ENCODE measurements at regions not wholly inside any gene's neighbourhood (a gene's known extent, or its start where the extent isn't known, plus 50 kb on each side); places are given as distances from the start of the nearest gene placed in this dataset.

DNA sequence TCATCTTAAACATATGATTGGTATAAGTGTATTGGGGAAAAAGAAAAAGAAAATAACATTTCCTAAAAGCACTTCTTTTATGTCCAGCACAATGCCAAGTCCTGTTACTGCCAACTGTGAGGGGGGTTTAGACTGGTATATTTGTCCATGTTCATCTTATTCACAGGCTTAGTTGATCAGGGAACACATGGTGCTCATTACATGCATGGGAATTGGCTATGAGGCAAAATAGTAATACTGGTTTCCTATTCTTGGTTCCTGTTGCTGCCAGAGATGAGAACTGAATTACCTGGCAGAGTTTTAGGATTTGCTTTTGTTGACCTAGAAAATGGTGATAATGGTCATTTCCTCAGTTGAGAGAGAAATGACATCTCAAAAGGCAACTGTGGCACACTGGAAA, 398.8 kb downstream of the DUSP10 start:
- Histone ChIP-seq H3K27ac (no peak overlapping the region), H3K4me1 (ENCODE audit: insufficient read depth) (no peaks in the 10 kb centered on the region), H3K27me3 (no peaks in the 10 kb centered on the region), H3K4me3 (no peak overlapping the region), H3K9me3 (no peaks in the 10 kb centered on the region), H3K36me3 (no peaks in the 10 kb centered on the region)
- DNase-seq, result no peak
- intact Hi-C loops (cut with DNase I), result no loop called here
- TF ChIP-seq CTCF (IDR thresholded peaks at IDR 0.05), result no peak
- no peak for TF ChIP-seq EP300 (IDR thresholded peaks at IDR 0.05)
- TF ChIP-seq POLR2A (IDR thresholded peaks at IDR 0.05), result no peak

GRCh38 chr1:221343607-221344006, 398.3 kb downstream of the DUSP10 start:
- Histone ChIP-seq H3K27ac (no peak overlapping the region), H3K4me1 (ENCODE audit: insufficient read depth) (no peaks in the 10 kb centered on the region), H3K36me3 (no peaks in the 10 kb centered on the region), H3K9me3 (no peaks in the 10 kb centered on the region), H3K4me3 (no peak overlapping the region), H3K27me3 (no peaks in the 10 kb centered on the region)
- intact Hi-C loops (cut with DNase I), result no loop called here
- TF ChIP-seq POLR2A (IDR thresholded peaks at IDR 0.05), result no peak
- no peak for TF ChIP-seq CTCF (IDR thresholded peaks at IDR 0.05)
- TF ChIP-seq EP300 (IDR thresholded peaks at IDR 0.05), result no peak
- 56 to 70% (median 62%) methylated on average over 3 of the region's 3 CpGs for WGBS, 3 donors
- no peak for DNase-seq

DNA sequence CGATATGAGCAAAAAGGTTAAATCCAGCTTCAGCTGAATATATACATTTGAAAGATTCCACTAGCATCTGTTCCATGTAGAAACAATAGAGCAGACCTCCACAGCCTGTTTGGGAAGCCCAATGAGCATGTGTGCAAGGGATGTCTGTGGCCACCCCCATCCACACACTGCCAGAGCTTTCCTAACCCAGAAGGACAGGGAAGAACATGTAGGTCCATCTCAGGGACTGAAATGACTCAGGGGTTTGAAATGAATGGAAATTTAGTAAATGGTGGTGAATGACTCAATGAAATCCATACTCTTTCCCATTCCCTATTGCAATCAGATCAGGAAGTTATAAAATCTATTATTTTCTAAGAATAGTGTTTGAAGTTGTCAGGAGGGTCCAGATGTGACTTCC, 397.2 kb downstream of the DUSP10 start:
- Histone ChIP-seq H3K36me3 (no peaks in the 10 kb centered on the region), H3K4me3 (no peak overlapping the region), H3K4me1 (ENCODE audit: insufficient read depth) (no peaks in the 10 kb centered on the region), H3K9me3 (no peaks in the 10 kb centered on the region), H3K27ac (no peak overlapping the region), H3K27me3 (no peaks in the 10 kb centered on the region)
- WGBS, 3 donors, result 70 to 84% (median 78%) methylated on average over 1 of the region's 1 CpG
- intact Hi-C loops (cut with DNase I), result no loop called here
- TF ChIP-seq EP300 (IDR thresholded peaks at IDR 0.05) (no peak), CTCF (IDR thresholded peaks at IDR 0.05) (no peak), POLR2A (IDR thresholded peaks at IDR 0.05) (no peak)
- DNase-seq, result no peak

- no peaks in the 10 kb centered on the region for H3K27me3 ChIP-seq
- no peak overlapping the region for H3K4me3 ChIP-seq
- H3K9me3 ChIP-seq, result no peaks in the 10 kb centered on the region
- TF ChIP-seq EP300 (IDR thresholded peaks at IDR 0.05), result no peak
- no peak for TF ChIP-seq CTCF (IDR thresholded peaks at IDR 0.05)
- no peak for TF ChIP-seq POLR2A (IDR thresholded peaks at IDR 0.05)
- H3K27ac ChIP-seq, result no peak overlapping the region
- no peak for DNase-seq
- no peaks in the 10 kb centered on the region for H3K4me1 ChIP-seq (ENCODE audit: insufficient read depth)
- 27 to 34% (median 28%) methylated on average over 2 of the region's 2 CpGs for WGBS, 3 donors
- no peaks in the 10 kb centered on the region for H3K36me3 ChIP-seq
- intact Hi-C loops (cut with DNase I), result no loop called here
Observed at GRCh38 chr1:221347706-221348105, 394.2 kb downstream of the DUSP10 start.

DNA sequence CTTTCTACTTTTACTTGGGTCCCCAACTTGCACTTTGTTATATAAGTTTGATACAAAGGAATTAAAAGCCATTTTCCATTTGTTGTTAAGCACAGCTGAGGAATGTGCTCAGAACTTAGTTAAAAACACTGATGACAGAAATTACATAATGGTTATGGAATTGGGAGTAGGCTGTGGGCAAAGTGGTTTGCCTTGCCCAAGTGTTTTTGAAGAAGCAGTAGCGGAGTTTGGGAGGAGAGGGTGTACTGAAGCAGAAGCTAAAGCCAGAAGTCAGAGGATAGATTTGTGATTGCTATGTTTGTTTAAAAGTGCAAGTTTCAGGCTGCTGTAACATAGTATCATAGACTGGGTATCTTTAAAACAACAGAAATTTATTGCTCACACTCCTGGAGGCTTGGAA, 391.8 kb downstream of the DUSP10 start:
- no peak for TF ChIP-seq EP300 (IDR thresholded peaks at IDR 0.05)
- no peak for TF ChIP-seq POLR2A (IDR thresholded peaks at IDR 0.05)
- no peak for TF ChIP-seq CTCF (IDR thresholded peaks at IDR 0.05)
- H3K27ac ChIP-seq, result no peak overlapping the region
- no peak overlapping the region for H3K4me3 ChIP-seq
- no peak for DNase-seq
- intact Hi-C loops (cut with DNase I), result no loop called here
- no peaks in the 10 kb centered on the region for H3K9me3 ChIP-seq
- WGBS, 3 donors, result 71 to 83% (median 80%) methylated on average over 1 of the region's 1 CpG
- no peaks in the 10 kb centered on the region for H3K36me3 ChIP-seq
- H3K27me3 ChIP-seq, result no peaks in the 10 kb centered on the region
- H3K4me1 ChIP-seq (ENCODE audit: insufficient read depth), result no peaks in the 10 kb centered on the region
